IMR-90 (cell line): ENCODE measurements at regions not wholly inside any gene's neighbourhood (a gene's known extent, or its start where the extent isn't known, plus 50 kb on each side); places are given as distances from the start of the nearest gene placed in this dataset.

Source experiments
- ATAC-seq: fragments of 200-7000 bp; cut with Tn5 transposase; 2 replicates; pipeline ENCODE4 v1.9.1; 2020; ENCODE audit warnings: low read depth, mild to moderate bottlenecking, moderate library complexity
- BruUV-seq: library from RNA; stranded (reverse); fragments of 400-500 nt; replicated peaks from 2 replicates; lab custom pipeline; 2021; lab: Mats Ljungman, UMichigan
- CTCF ChIA-PET: fragments of 300-600 bp; formaldehyde crosslinking; extraction: SDS; loops from one replicate; lab custom pipeline; 2021; ENCODE audit warnings: antibody characterized with exemption; lab: Yijun Ruan, JAX
- POLR2A ChIA-PET: fragments of 300-600 bp; sonication (Branson Sonifier 250); formaldehyde crosslinking; loops from one replicate; lab custom pipeline; 2022; ENCODE audit warnings: antibody characterized with exemption; ENCODE audit not compliant: unreplicated experiment; lab: Charles Lee
- DNase-seq: peaks from one replicate; pipeline ENCODE4 v3.0.0; 2013
- H2AFZ ChIP-seq: replicated peaks from 2 replicates; pipeline ENCODE3; 2013; ENCODE audit warnings: low read length, mild to moderate bottlenecking; ENCODE audit not compliant: poor library complexity
- H2AK5ac ChIP-seq: 2 replicates; pipeline ENCODE4 v1.6.1; 2013; ENCODE audit warnings: low read depth, low read length, inconsistent platforms
- H2AK9ac ChIP-seq: replicated peaks from 2 replicates; pipeline ENCODE3; 2013; ENCODE audit warnings: mild to moderate bottlenecking, low read depth, low read length, moderate library complexity; ENCODE audit not compliant: poor library complexity
- H2BK120ac ChIP-seq: 2 replicates; pipeline ENCODE4 v1.6.1; 2013; ENCODE audit warnings: low read depth, low read length, inconsistent platforms
- H2BK15ac ChIP-seq: 3 replicates; pipeline ENCODE4 v1.6.1; 2013; ENCODE audit warnings: low read depth, low read length, inconsistent platforms
- H2BK20ac ChIP-seq: 2 replicates; pipeline ENCODE4 v1.6.1; 2013; ENCODE audit warnings: low read depth, mild to moderate bottlenecking, inconsistent platforms, low read length, moderate library complexity
- H2BK5ac ChIP-seq: 2 replicates; pipeline ENCODE4 v1.6.1; 2013; ENCODE audit warnings: mild to moderate bottlenecking, low read depth, low read length, inconsistent platforms; ENCODE audit not compliant: poor library complexity, severe bottlenecking
- H3K14ac ChIP-seq: replicated peaks from 2 replicates; pipeline ENCODE4 v1.6.1; 2013; ENCODE audit warnings: low read depth, low read length, inconsistent platforms
- H3K18ac ChIP-seq: 2 replicates; pipeline ENCODE4 v1.6.1; 2013; ENCODE audit warnings: low read depth, low read length, control low read depth
- H3K23ac ChIP-seq: 2 replicates; pipeline ENCODE4 v1.6.1; 2013; ENCODE audit warnings: low read depth, low read length, inconsistent platforms
- H3K27ac ChIP-seq: 2 replicates; pipeline ENCODE4 v1.5.1; 2013; ENCODE audit warnings: mild to moderate bottlenecking, control low read depth, low read length; ENCODE audit not compliant: insufficient read depth
- H3K27me3 ChIP-seq: 2 replicates; pipeline ENCODE4 v1.6.1; 2013; ENCODE audit warnings: low read length; ENCODE audit not compliant: control insufficient read depth, insufficient read depth
- H3K36me3 ChIP-seq: 2 replicates; pipeline ENCODE4 v1.6.1; 2013; ENCODE audit warnings: low read length, mixed read lengths; ENCODE audit not compliant: control insufficient read depth, insufficient read depth
- H3K4ac ChIP-seq: 2 replicates; pipeline ENCODE4 v1.6.1; 2013; ENCODE audit warnings: low read depth, low read length, inconsistent platforms
- H3K4me1 ChIP-seq: 2 replicates; pipeline ENCODE4 v1.6.1; 2013; ENCODE audit warnings: low read length, mixed read lengths; ENCODE audit not compliant: control insufficient read depth, insufficient read depth
- H3K4me2 ChIP-seq: 2 replicates; pipeline ENCODE4 v1.6.1; 2013; ENCODE audit warnings: low read depth, mild to moderate bottlenecking, control low read depth, low read length, moderate library complexity
- H3K4me3 ChIP-seq: 2 replicates; pipeline ENCODE4 v1.5.1; 2013; ENCODE audit warnings: low read depth, mild to moderate bottlenecking, control low read depth, low read length, moderate library complexity; ENCODE audit not compliant: insufficient read depth
- H3K56ac ChIP-seq: 2 replicates; pipeline ENCODE4 v1.6.1; 2013; ENCODE audit warnings: low read length, inconsistent platforms; ENCODE audit not compliant: insufficient read depth; ENCODE audit errors: extremely low read depth
- H3K79me1 ChIP-seq, 2 experiments: 2 replicates each; pipeline ENCODE4 v1.6.1; 2013; ENCODE audit warnings: low read length in 2 of 2, inconsistent platforms in 1 of 2, low read depth in 1 of 2
- H3K9ac ChIP-seq: 2 replicates; pipeline ENCODE4 v1.6.1; 2013; ENCODE audit warnings: low read depth, low read length, control low read depth
- H3K9me1 ChIP-seq: 2 replicates; pipeline ENCODE4 v1.6.1; 2013; ENCODE audit warnings: low read length, inconsistent platforms; ENCODE audit not compliant: insufficient read depth
- H3K9me3 ChIP-seq: 2 replicates; pipeline ENCODE4 v1.6.1; 2013; ENCODE audit warnings: low read length; ENCODE audit not compliant: control insufficient read depth, insufficient read depth
- H4K20me1 ChIP-seq: 2 replicates; pipeline ENCODE4 v1.6.1; 2013; ENCODE audit warnings: low read length, inconsistent platforms; ENCODE audit not compliant: insufficient read depth
- H4K5ac ChIP-seq: 2 replicates; pipeline ENCODE4 v1.6.1; 2013; ENCODE audit warnings: mild to moderate bottlenecking, low read depth, low read length, control low read depth
- H4K8ac ChIP-seq, 2 experiments: 2 replicates each; pipeline ENCODE4 v1.6.1; 2013; ENCODE audit warnings: low read depth in 2 of 2, low read length in 2 of 2, control low read depth in 1 of 2, inconsistent platforms in 1 of 2
- H4K91ac ChIP-seq: 2 replicates; pipeline ENCODE4 v1.6.1; 2013; ENCODE audit warnings: low read depth, low read length, inconsistent platforms; ENCODE audit not compliant: insufficient read depth
- CEBPB ChIP-seq: IDR thresholded peaks from 2 replicates; pipeline ENCODE4 v1.6.1; 2012; ENCODE audit warnings: low read depth, low read length, improper control_type of control experiment
- RFX5 ChIP-seq: IDR thresholded peaks from 2 replicates; pipeline ENCODE4 v1.8.0; 2012; ENCODE audit warnings: low read depth, mild to moderate bottlenecking, low read length, moderate library complexity
- WGBS, 2 experiments: methylation state at CpG; one replicate each; pipeline versions ENCODE4 v1.1.5 to v1.1.7; 2013; ENCODE audit warnings: missing lambda C conversion rate in 2 of 2; ENCODE audit not compliant: insufficient read length in 1 of 2; ENCODE audit errors: extremely low coverage in 2 of 2; 5-methylcytosine and 5-hydroxymethylcytosine counted together
- dilution Hi-C: fragments of 300-500 bp; cut with HindIII; formaldehyde crosslinking; loops from one replicate; pipeline ENCODE4 v1.14.3; 2018; ENCODE audit warnings: low sequenced_read_pairs; ENCODE audit not compliant: unreplicated experiment
- in situ Hi-C: fragments of 300-500 bp; cut with MboI; formaldehyde crosslinking; loops from 3 replicates; pipeline ENCODE4 v1.14.3; 2019; ENCODE audit warnings: low sequenced_read_pairs, inconsistent platforms, mixed read lengths
- intact Hi-C: fragments of 100-400 bp; cut with micrococcal nuclease; formaldehyde crosslinking; loops from 2 replicates; pipeline ENCODE4 v1.10.0; 2022

GRCh38 chr2:4144731-4145130 is 441.4 kb downstream of the DCDC2C start:
- TF ChIP-seq RFX5, result no peak
- no peak for TF ChIP-seq CEBPB
- H3K4ac ChIP-seq, result no peak overlapping the region
- H2BK5ac ChIP-seq, result no peak overlapping the region
- DNase-seq (no peak), ATAC-seq (no peak)
- no peaks in the 10 kb centered on the region for H3K36me3 ChIP-seq
- H3K23ac ChIP-seq, result no peak overlapping the region
- intact Hi-C loops (no loop called here), in situ Hi-C loops (no loop called here), dilution Hi-C loops (no loop called here)
- H4K8ac ChIP-seq, result no peak overlapping the region
- H4K5ac ChIP-seq, result no peak overlapping the region
- H2AK9ac ChIP-seq, result no peak overlapping the region
- ChIA-PET CTCF (no interaction called here), POLR2A (no interaction called here)
- H4K91ac ChIP-seq, result no peak overlapping the region
- H2BK20ac ChIP-seq, result no peak overlapping the region
- no peak overlapping the region for H2AFZ ChIP-seq
- peaks cover 13% of the 10 kb centered on the region for H3K9me3 ChIP-seq
- no peaks in the 10 kb centered on the region for H3K79me1 ChIP-seq
- H3K4me3 ChIP-seq, result no peak overlapping the region
- H3K9me1 ChIP-seq, result no peaks in the 10 kb centered on the region
- no TSS peak for BruUV-seq
- no peak overlapping the region for H3K27ac ChIP-seq
- no peak overlapping the region for H3K18ac ChIP-seq
- H3K27me3 ChIP-seq, result no peaks in the 10 kb centered on the region
- no CpG with 5 or more reads among the region's 1 CpG for WGBS, 2 experiments
- no peaks in the 10 kb centered on the region for H4K20me1 ChIP-seq
- H3K56ac ChIP-seq, result no peak overlapping the region
- no peak overlapping the region for H2AK5ac ChIP-seq
- H2BK120ac ChIP-seq, result no peak overlapping the region
- H3K4me1 ChIP-seq, result no peaks in the 10 kb centered on the region
- no peak overlapping the region for H3K14ac ChIP-seq
- no peak overlapping the region for H3K4me2 ChIP-seq
- no peak overlapping the region for H3K9ac ChIP-seq
- no peak overlapping the region for H2BK15ac ChIP-seq
